ENCODE measurements at regions not wholly inside any gene's neighbourhood (a gene's known extent, or its start where the extent isn't known, plus 50 kb on each side); places are given as distances from the start of the nearest gene placed in this dataset.

- no peak overlapping the region for H3K27ac ChIP-seq (ENCODE audit: low read depth, low read length)
- no peak overlapping the region for H3K9ac ChIP-seq (ENCODE audit: low read depth, low read length)
- H3K4me1 ChIP-seq (ENCODE audit: control insufficient read depth, insufficient read depth, low read length) = no peaks in the 10 kb centered on the region
- H3K36me3 ChIP-seq (ENCODE audit: control insufficient read depth, insufficient read depth, low read length) = no peaks in the 10 kb centered on the region
- no peaks in the 10 kb centered on the region for H3K9me3 ChIP-seq (ENCODE audit: control insufficient read depth, insufficient read depth, low read length)
- H3K27me3 ChIP-seq (ENCODE audit: control insufficient read depth, insufficient read depth, low read length) = no peaks in the 10 kb centered on the region
- no peak overlapping the region for H3K4me3 ChIP-seq (ENCODE audit: low read depth, low read length)
These were observed 143.4 kb downstream of the HERPUD2 start for GRCh38 chr7:35551321-35552081.

GRCh38 chr7:35550831-35551230 is 144.1 kb downstream of the HERPUD2 start:
- Histone ChIP-seq H3K4me1 (ENCODE audit: control insufficient read depth, insufficient read depth, low read length) (no peaks in the 10 kb centered on the region), H3K9ac (ENCODE audit: low read depth, low read length) (no peak overlapping the region), H3K9me3 (ENCODE audit: control insufficient read depth, insufficient read depth, low read length) (no peaks in the 10 kb centered on the region), H3K4me3 (ENCODE audit: low read depth, low read length) (no peak overlapping the region), H3K36me3 (ENCODE audit: control insufficient read depth, insufficient read depth, low read length) (no peaks in the 10 kb centered on the region), H3K27me3 (ENCODE audit: control insufficient read depth, insufficient read depth, low read length) (no peaks in the 10 kb centered on the region), H3K27ac (ENCODE audit: low read depth, low read length) (no peak overlapping the region)

GRCh38 chr7:35549781-35550180 is 145.2 kb downstream of the HERPUD2 start:
- Histone ChIP-seq H3K9me3 (ENCODE audit: control insufficient read depth, insufficient read depth, low read length) (no peaks in the 10 kb centered on the region), H3K27ac (ENCODE audit: low read depth, low read length) (no peak overlapping the region), H3K9ac (ENCODE audit: low read depth, low read length) (no peak overlapping the region), H3K36me3 (ENCODE audit: control insufficient read depth, insufficient read depth, low read length) (no peaks in the 10 kb centered on the region), H3K4me1 (ENCODE audit: control insufficient read depth, insufficient read depth, low read length) (no peaks in the 10 kb centered on the region), H3K4me3 (ENCODE audit: low read depth, low read length) (no peak overlapping the region), H3K27me3 (ENCODE audit: control insufficient read depth, insufficient read depth, low read length) (no peaks in the 10 kb centered on the region)

GRCh38 chr7:35548291-35548690 is 146.6 kb downstream of the HERPUD2 start:
- Histone ChIP-seq H3K9ac (ENCODE audit: low read depth, low read length) (no peak overlapping the region), H3K27me3 (ENCODE audit: control insufficient read depth, insufficient read depth, low read length) (no peaks in the 10 kb centered on the region)

GRCh38 chr7:35546691-35547429 is 148.1 kb downstream of the HERPUD2 start:
- no peaks in the 10 kb centered on the region for H3K27me3 ChIP-seq (ENCODE audit: control insufficient read depth, insufficient read depth, low read length)
- no peak overlapping the region for H3K4me3 ChIP-seq (ENCODE audit: low read depth, low read length)
- H3K9me3 ChIP-seq (ENCODE audit: control insufficient read depth, insufficient read depth, low read length) = no peaks in the 10 kb centered on the region
- H3K4me1 ChIP-seq (ENCODE audit: control insufficient read depth, insufficient read depth, low read length) = no peaks in the 10 kb centered on the region
- no peak overlapping the region for H3K27ac ChIP-seq (ENCODE audit: low read depth, low read length)
- H3K9ac ChIP-seq (ENCODE audit: low read depth, low read length) = no peak overlapping the region
- no peaks in the 10 kb centered on the region for H3K36me3 ChIP-seq (ENCODE audit: control insufficient read depth, insufficient read depth, low read length)

More at GRCh38 chr7:35548291-35548690, 146.6 kb downstream of the HERPUD2 start:
- Histone ChIP-seq H3K4me1 (ENCODE audit: control insufficient read depth, insufficient read depth, low read length) (no peaks in the 10 kb centered on the region), H3K36me3 (ENCODE audit: control insufficient read depth, insufficient read depth, low read length) (no peaks in the 10 kb centered on the region), H3K9me3 (ENCODE audit: control insufficient read depth, insufficient read depth, low read length) (no peaks in the 10 kb centered on the region), H3K27ac (ENCODE audit: low read depth, low read length) (no peak overlapping the region), H3K4me3 (ENCODE audit: low read depth, low read length) (no peak overlapping the region)

GRCh38 chr7:35545831-35546230 is 149.1 kb downstream of the HERPUD2 start:
- no peaks in the 10 kb centered on the region for H3K4me1 ChIP-seq (ENCODE audit: control insufficient read depth, insufficient read depth, low read length)
- no peak overlapping the region for H3K4me3 ChIP-seq (ENCODE audit: low read depth, low read length)
- no peaks in the 10 kb centered on the region for H3K27me3 ChIP-seq (ENCODE audit: control insufficient read depth, insufficient read depth, low read length)
- H3K9ac ChIP-seq (ENCODE audit: low read depth, low read length) = no peak overlapping the region
- no peak overlapping the region for H3K27ac ChIP-seq (ENCODE audit: low read depth, low read length)
- no peaks in the 10 kb centered on the region for H3K9me3 ChIP-seq (ENCODE audit: control insufficient read depth, insufficient read depth, low read length)
- H3K36me3 ChIP-seq (ENCODE audit: control insufficient read depth, insufficient read depth, low read length) = no peaks in the 10 kb centered on the region

GRCh38 chr7:35544028-35544742 is 150.8 kb downstream of the HERPUD2 start:
- no peaks in the 10 kb centered on the region for H3K9me3 ChIP-seq (ENCODE audit: control insufficient read depth, insufficient read depth, low read length)
- H3K9ac ChIP-seq (ENCODE audit: low read depth, low read length) = no peak overlapping the region
- no peak overlapping the region for H3K4me3 ChIP-seq (ENCODE audit: low read depth, low read length)
- peaks cover 2% of the 10 kb centered on the region for H3K27me3 ChIP-seq (ENCODE audit: control insufficient read depth, insufficient read depth, low read length)
- H3K27ac ChIP-seq (ENCODE audit: low read depth, low read length) = no peak overlapping the region
- no peaks in the 10 kb centered on the region for H3K36me3 ChIP-seq (ENCODE audit: control insufficient read depth, insufficient read depth, low read length)
- H3K4me1 ChIP-seq (ENCODE audit: control insufficient read depth, insufficient read depth, low read length) = no peaks in the 10 kb centered on the region

- Histone ChIP-seq H3K27ac (ENCODE audit: low read depth, low read length) (no peak overlapping the region), H3K9ac (ENCODE audit: low read depth, low read length) (no peak overlapping the region), H3K4me3 (ENCODE audit: low read depth, low read length) (peak overlapping the region; percentile 57), H3K36me3 (ENCODE audit: control insufficient read depth, insufficient read depth, low read length) (no peaks in the 10 kb centered on the region), H3K4me1 (ENCODE audit: control insufficient read depth, insufficient read depth, low read length) (no peaks in the 10 kb centered on the region), H3K9me3 (ENCODE audit: control insufficient read depth, insufficient read depth, low read length) (no peaks in the 10 kb centered on the region), H3K27me3 (ENCODE audit: control insufficient read depth, insufficient read depth, low read length) (peaks cover 28% of the 10 kb centered on the region)
These were observed 157.6 kb downstream of the HERPUD2 start for GRCh38 chr7:35537067-35538023.

- Histone ChIP-seq H3K27ac (ENCODE audit: low read depth, low read length) (no peak overlapping the region), H3K9me3 (ENCODE audit: control insufficient read depth, insufficient read depth, low read length) (no peaks in the 10 kb centered on the region), H3K27me3 (ENCODE audit: control insufficient read depth, insufficient read depth, low read length) (peaks cover 28% of the 10 kb centered on the region), H3K4me3 (ENCODE audit: low read depth, low read length) (no peak overlapping the region), H3K36me3 (ENCODE audit: control insufficient read depth, insufficient read depth, low read length) (no peaks in the 10 kb centered on the region), H3K9ac (ENCODE audit: low read depth, low read length) (no peak overlapping the region), H3K4me1 (ENCODE audit: control insufficient read depth, insufficient read depth, low read length) (no peaks in the 10 kb centered on the region)
These were observed 158.5 kb downstream of the HERPUD2 start for GRCh38 chr7:35536396-35536826.

GRCh38 chr7:35533902-35534301 is 161.0 kb downstream of the HERPUD2 start:
- Histone ChIP-seq H3K27me3 (ENCODE audit: control insufficient read depth, insufficient read depth, low read length) (peaks cover 23% of the 10 kb centered on the region), H3K4me3 (ENCODE audit: low read depth, low read length) (no peak overlapping the region), H3K4me1 (ENCODE audit: control insufficient read depth, insufficient read depth, low read length) (no peaks in the 10 kb centered on the region), H3K9me3 (ENCODE audit: control insufficient read depth, insufficient read depth, low read length) (no peaks in the 10 kb centered on the region), H3K27ac (ENCODE audit: low read depth, low read length) (no peak overlapping the region), H3K9ac (ENCODE audit: low read depth, low read length) (no peak overlapping the region), H3K36me3 (ENCODE audit: control insufficient read depth, insufficient read depth, low read length) (no peaks in the 10 kb centered on the region)

Data from HUES48 (cell line).